Transverse colon (tissue), 3 donors: ENCODE measurements at regions not wholly inside any gene's neighbourhood (a gene's known extent, or its start where the extent isn't known, plus 50 kb on each side); places are given as distances from the start of the nearest gene placed in this dataset.

Experiments
- CTCF ChIP-seq, 5 experiments: fragments of 200-600 bp in 3 of 5; fragments of 450-650 bp in 2 of 5; sonication (generic) in 3 of 5; IDR thresholded peaks; 1 replicate in 2 of 5; 2 replicates in 3 of 5; pipeline ENCODE4 v1.5.1; 2016 to 2017; ENCODE audit warnings: antibody characterized with exemption in 5 of 5, inconsistent platforms in 3 of 5, mild to moderate bottlenecking in 2 of 5, moderate library complexity in 1 of 5
- POLR2A ChIP-seq: fragments of 450-650 bp; IDR thresholded peaks from one replicate; pipeline ENCODE4 v1.6.1; 2016; ENCODE audit warnings: antibody characterized with exemption, mild to moderate bottlenecking, moderate library complexity

- no peak for TF ChIP-seq POLR2A
- TF ChIP-seq CTCF (IDR thresholded peaks at IDR 0.05), result no peak
Measured at GRCh38 chr5:105952875-105953274, 1717.9 kb downstream of the EFNA5 start.
